Esophagus (tissue), 2 donors: ENCODE measurements at regions not wholly inside any gene's neighbourhood (a gene's known extent, or its start where the extent isn't known, plus 50 kb on each side); places are given as distances from the start of the nearest gene placed in this dataset.
"Not testable (repeated sequence)": the region's sequence is repeated elsewhere in the genome, so short reads cannot be mapped to it uniquely, and the experiment has no call there.

ENCODE experiments used
- H3K27ac ChIP-seq, 2 donors: one replicate each; pipeline ENCODE4 v1.5.1; 2013; ENCODE audit warnings: low read depth in 2 of 2, mild to moderate bottlenecking in 2 of 2, inconsistent platforms in 1 of 2, low read length in 1 of 2, moderate library complexity in 1 of 2
- H3K27me3 ChIP-seq, 2 donors: one replicate each; pipeline ENCODE4 v1.6.1; 2013; ENCODE audit warnings: low read length in 2 of 2, control low read depth in 1 of 2, mild to moderate bottlenecking in 1 of 2; ENCODE audit not compliant: insufficient read depth in 2 of 2, control insufficient read depth in 1 of 2
- H3K36me3 ChIP-seq, 2 donors: one replicate each; pipeline ENCODE4 v1.6.1; 2013; ENCODE audit warnings: low read length in 1 of 2; ENCODE audit not compliant: control insufficient read depth in 2 of 2, insufficient read depth in 2 of 2
- H3K4me1 ChIP-seq, 2 donors: one replicate each; pipeline ENCODE4 v1.6.1; 2013; ENCODE audit warnings: low read length in 1 of 2; ENCODE audit not compliant: control insufficient read depth in 2 of 2, insufficient read depth in 2 of 2
- H3K4me3 ChIP-seq, 2 donors: one replicate each; pipeline ENCODE4 v1.5.1; 2013; ENCODE audit warnings: low read length in 2 of 2, mild to moderate bottlenecking in 2 of 2, low read depth in 1 of 2, moderate library complexity in 1 of 2
- H3K9me3 ChIP-seq, 2 donors: one replicate each; pipeline ENCODE4 v1.6.1; 2013; ENCODE audit warnings: mild to moderate bottlenecking in 2 of 2, low read depth in 1 of 2, low read length in 1 of 2, moderate library complexity in 1 of 2; ENCODE audit not compliant: control insufficient read depth in 2 of 2, insufficient read depth in 1 of 2
- WGBS, 2 donors: extraction: QIAGEN DNeasy Blood & Tissue Kit; methylation state at CpG; one replicate each; pipeline ENCODE4 v1.1.7; 2013; 5-methylcytosine and 5-hydroxymethylcytosine counted together
- donor health status: healthy with polysubstance abuse.
- donor health status: Bipolar disorder and iron deficiency.

- Histone ChIP-seq H3K27ac (no peak overlapping the region), H3K4me3 (no peak overlapping the region), H3K27me3 (peaks cover 0 to 4% of the 10 kb centered on the region in 2 donors), H3K36me3 (no peaks in the 10 kb centered on the region), H3K4me1 (no peaks in the 10 kb centered on the region), H3K9me3 (no peaks in the 10 kb centered on the region)
- WGBS, 2 donors: 28 to 38% methylated on average over 9 of the region's 9 CpGs
These were observed 271.3 kb upstream of the B3GALT2 start for GRCh38 chr1:193457676-193458075.

- no peaks in the 10 kb centered on the region for H3K36me3 ChIP-seq
- 61 to 63% methylated on average over 2 of the region's 2 CpGs for WGBS, 2 donors
- no peaks in the 10 kb centered on the region for H3K4me1 ChIP-seq
- no peak overlapping the region for H3K27ac ChIP-seq
- H3K4me3 ChIP-seq: no peak overlapping the region
- H3K9me3 ChIP-seq: no peaks in the 10 kb centered on the region
- peaks cover 0 to 4% of the 10 kb centered on the region in 2 donors for H3K27me3 ChIP-seq
These were observed 270.4 kb upstream of the B3GALT2 start for GRCh38 chr1:193456811-193457280.

- H3K27ac ChIP-seq: no peak overlapping the region
These were observed 265.2 kb upstream of the B3GALT2 start for GRCh38 chr1:193451606-193452005.

GRCh38 chr1:193451001-193451400 is 264.6 kb upstream of the B3GALT2 start:
- H3K27ac ChIP-seq: no peak overlapping the region
- 80 to 83% methylated on average over 1 of the region's 1 CpG for WGBS, 2 donors
- no peaks in the 10 kb centered on the region for H3K4me1 ChIP-seq
- no peaks in the 10 kb centered on the region for H3K27me3 ChIP-seq
- no peaks in the 10 kb centered on the region for H3K36me3 ChIP-seq
- no peaks in the 10 kb centered on the region for H3K9me3 ChIP-seq
- H3K4me3 ChIP-seq: no peak overlapping the region

More at GRCh38 chr1:193451606-193452005, 265.2 kb upstream of the B3GALT2 start:
- no peaks in the 10 kb centered on the region for H3K36me3 ChIP-seq
- WGBS, 2 donors: 98 to 100% methylated on average over 1 of the region's 1 CpG
- no peaks in the 10 kb centered on the region for H3K9me3 ChIP-seq
- H3K4me1 ChIP-seq: no peaks in the 10 kb centered on the region
- no peak overlapping the region for H3K4me3 ChIP-seq
- no peaks in the 10 kb centered on the region for H3K27me3 ChIP-seq

- Histone ChIP-seq H3K27me3 (no peaks in the 10 kb centered on the region), H3K4me1 (no peaks in the 10 kb centered on the region), H3K27ac (peak overlapping the region in 1 of 2 donors; percentile 13), H3K4me3 (no peak overlapping the region), H3K9me3 (no peaks in the 10 kb centered on the region), H3K36me3 (no peaks in the 10 kb centered on the region)
- WGBS, 2 donors: 62 to 66% methylated on average over 5 of the region's 5 CpGs
These were observed 262.5 kb upstream of the B3GALT2 start for GRCh38 chr1:193448682-193449461.

GRCh38 chr1:193443886-193444285 is 257.5 kb upstream of the B3GALT2 start:
- Histone ChIP-seq H3K9me3 (no peaks in the 10 kb centered on the region), H3K27me3 (no peaks in the 10 kb centered on the region), H3K36me3 (no peaks in the 10 kb centered on the region), H3K4me1 (no peaks in the 10 kb centered on the region), H3K4me3 (no peak overlapping the region), H3K27ac (no peak overlapping the region)
- 85 to 86% methylated on average over 2 of the region's 2 CpGs for WGBS, 2 donors

GRCh38 chr1:193438771-193439170 is 252.4 kb upstream of the B3GALT2 start:
- Histone ChIP-seq H3K27me3 (no peaks in the 10 kb centered on the region), H3K9me3 (no peaks in the 10 kb centered on the region)
- 79 to 84% methylated on average over 1 of the region's 1 CpG for WGBS, 2 donors

GRCh38 chr1:193438312-193438711 is 251.9 kb upstream of the B3GALT2 start:
- no peaks in the 10 kb centered on the region for H3K27me3 ChIP-seq
- no peak overlapping the region for H3K4me3 ChIP-seq
- 51 to 69% methylated on average over 2 of the region's 2 CpGs for WGBS, 2 donors
- H3K9me3 ChIP-seq: no peaks in the 10 kb centered on the region
- no peak overlapping the region for H3K27ac ChIP-seq
- H3K4me1 ChIP-seq: no peaks in the 10 kb centered on the region
- H3K36me3 ChIP-seq: no peaks in the 10 kb centered on the region

More at GRCh38 chr1:193438771-193439170, 252.4 kb upstream of the B3GALT2 start:
- no peak overlapping the region for H3K4me3 ChIP-seq
- no peak overlapping the region for H3K27ac ChIP-seq
- H3K4me1 ChIP-seq: no peaks in the 10 kb centered on the region
- no peaks in the 10 kb centered on the region for H3K36me3 ChIP-seq

GRCh38 chr1:193437785-193438184 is 251.4 kb upstream of the B3GALT2 start:
- Histone ChIP-seq H3K9me3 (peaks cover 2 to 3% of the 10 kb centered on the region in 2 donors), H3K27ac (no peak overlapping the region), H3K36me3 (no peaks in the 10 kb centered on the region), H3K27me3 (no peaks in the 10 kb centered on the region), H3K4me3 (no peak overlapping the region), H3K4me1 (no peaks in the 10 kb centered on the region)

GRCh38 chr1:193437333-193437732 is 250.9 kb upstream of the B3GALT2 start:
- not testable (repeated sequence) for H3K9me3 ChIP-seq, H3K36me3 ChIP-seq, H3K4me1 ChIP-seq, H3K27me3 ChIP-seq, H3K4me3 ChIP-seq, H3K27ac ChIP-seq
- 85 to 93% methylated on average over 10 to 19 of the region's 19 CpGs for WGBS, 2 donors
